Gastroesophageal sphincter (tissue), 3 donors: ENCODE measurements at regions not wholly inside any gene's neighbourhood (a gene's known extent, or its start where the extent isn't known, plus 50 kb on each side); places are given as distances from the start of the nearest gene placed in this dataset.

ENCODE experiments used
- CTCF ChIP-seq, 4 experiments: fragments of 200-600 bp in 2 of 4; fragments of 450-650 bp in 2 of 4; sonication (generic) in 1 of 4; IDR thresholded peaks; one replicate each; pipeline ENCODE4 v1.5.1; 2017 to 2019; ENCODE audit warnings: antibody characterized with exemption in 4 of 4, mild to moderate bottlenecking in 2 of 4, moderate library complexity in 2 of 4
- POLR2AphosphoS5 ChIP-seq: sonication (generic); formaldehyde crosslinking; IDR thresholded peaks from one replicate; pipeline ENCODE4 v1.6.1; 2017; ENCODE audit warnings: antibody characterized with exemption

- TF ChIP-seq POLR2AphosphoS5 (no peak), CTCF (IDR thresholded peaks at IDR 0.05) (no peak)
Observed at GRCh38 chr16:61530697-61531096, 505.5 kb downstream of the CDH8 start.
